Liver (tissue), 8 donors: ENCODE measurements at regions not wholly inside any gene's neighbourhood (a gene's known extent, or its start where the extent isn't known, plus 50 kb on each side); places are given as distances from the start of the nearest gene placed in this dataset.

Experiments
- DNase-seq: peaks from one replicate; pipeline ENCODE4 v3.0.0-alpha.2; 2017; ENCODE audit warnings: low spot score
- H3K27ac ChIP-seq, 2 donors: one replicate each; pipeline ENCODE4 v1.7.0; 2013; ENCODE audit warnings: inconsistent platforms in 2 of 2, low read length in 2 of 2, control low read depth in 1 of 2, low read depth in 1 of 2, mild to moderate bottlenecking in 1 of 2
- H3K27me3 ChIP-seq, 4 donors: one replicate each; pipeline versions ENCODE4 v1.6.1 to v1.7.0; 2013; ENCODE audit warnings: low read length in 3 of 4, inconsistent platforms in 1 of 4, mild to moderate bottlenecking in 1 of 4, moderate library complexity in 1 of 4; ENCODE audit not compliant: control insufficient read depth in 4 of 4, insufficient read depth in 4 of 4
- H3K36me3 ChIP-seq, 4 donors: one replicate each; pipeline versions ENCODE4 v1.6.1 to v1.7.0; 2013; ENCODE audit warnings: low read length in 3 of 4, mild to moderate bottlenecking in 3 of 4, low read depth in 1 of 4, moderate library complexity in 1 of 4; ENCODE audit not compliant: control insufficient read depth in 4 of 4, insufficient read depth in 3 of 4
- H3K4me1 ChIP-seq, 4 donors: one replicate each; pipeline versions ENCODE4 v1.6.1 to v1.7.0; 2013; ENCODE audit warnings: low read length in 3 of 4, mild to moderate bottlenecking in 3 of 4, moderate library complexity in 1 of 4; ENCODE audit not compliant: control insufficient read depth in 4 of 4, insufficient read depth in 4 of 4
- H3K4me3 ChIP-seq, 3 donors: one replicate each; pipeline versions ENCODE4 v1.6.1 to v1.7.0; 2013; ENCODE audit warnings: low read length in 3 of 3, control low read depth in 1 of 3, low read depth in 1 of 3, mild to moderate bottlenecking in 1 of 3
- H3K9ac ChIP-seq, 2 donors: one replicate each; pipeline ENCODE4 v1.7.0; 2013; ENCODE audit warnings: low read length in 2 of 2, mild to moderate bottlenecking in 2 of 2, moderate library complexity in 2 of 2, control low read depth in 1 of 2, low read depth in 1 of 2
- H3K9me3 ChIP-seq, 4 donors: one replicate each; pipeline versions ENCODE4 v1.6.1 to v1.7.0; 2013; ENCODE audit warnings: low read length in 3 of 4; ENCODE audit not compliant: control insufficient read depth in 4 of 4
- EGR1 ChIP-seq, 2 donors: IDR thresholded peaks; 2 replicates each; pipeline ENCODE4 v1.6.1; 2016 to 2018; ENCODE audit warnings: antibody characterized with exemption in 2 of 2, low read depth in 2 of 2
- FOXA1 ChIP-seq: IDR thresholded peaks from 2 replicates; pipeline ENCODE4 v1.6.1; 2016; ENCODE audit warnings: antibody characterized with exemption
- FOXA2 ChIP-seq: IDR thresholded peaks from 2 replicates; pipeline ENCODE4 v1.6.1; 2016; ENCODE audit warnings: antibody characterized with exemption
- GABPA ChIP-seq, 2 donors: IDR thresholded peaks in 1 of 2; conservative IDR thresholded peaks in 1 of 2; 2 replicates each; pipeline ENCODE4 v1.6.1; 2016; ENCODE audit warnings: antibody characterized with exemption in 2 of 2, mild to moderate bottlenecking in 1 of 2, moderate library complexity in 1 of 2
- HNF4A ChIP-seq, 2 donors: conservative IDR thresholded peaks; 2 replicates each; pipeline ENCODE4 v1.6.1; 2016; ENCODE audit warnings: antibody characterized with exemption in 2 of 2, mild to moderate bottlenecking in 2 of 2
- HNF4G ChIP-seq: IDR thresholded peaks from 2 replicates; pipeline ENCODE4 v1.6.1; 2016; ENCODE audit warnings: antibody characterized with exemption
- NR2F2 ChIP-seq: IDR thresholded peaks from 2 replicates; pipeline ENCODE4 v1.6.1; 2016; ENCODE audit warnings: antibody characterized with exemption
- RAD21 ChIP-seq, 2 donors: IDR thresholded peaks; 2 replicates each; pipeline ENCODE4 v1.6.1; 2016; ENCODE audit warnings: antibody characterized with exemption in 2 of 2, mild to moderate bottlenecking in 2 of 2
- RXRA ChIP-seq, 2 donors: IDR thresholded peaks; 2 replicates each; pipeline ENCODE4 v1.6.1; 2017 to 2018; ENCODE audit warnings: antibody characterized with exemption in 2 of 2, mild to moderate bottlenecking in 1 of 2
- SP1 ChIP-seq: IDR thresholded peaks from 2 replicates; pipeline ENCODE4 v1.6.1; 2018; ENCODE audit warnings: antibody characterized with exemption, mild to moderate bottlenecking
- YY1 ChIP-seq: IDR thresholded peaks from 2 replicates; pipeline ENCODE4 v1.6.1; 2016; ENCODE audit warnings: antibody characterized with exemption, mild to moderate bottlenecking
- WGBS: extraction: QIAGEN DNeasy Blood & Tissue Kit; methylation state at CpG from one replicate; pipeline ENCODE4 v1.1.7; 2013; 5-methylcytosine and 5-hydroxymethylcytosine counted together
- TF ChIP-seq, protein P1 (sequence below): IDR thresholded peaks from 2 replicates; pipeline ENCODE4 v1.6.1; 2016; ENCODE audit warnings: antibody characterized with exemption
- TF ChIP-seq, protein P2 (sequence below): IDR thresholded peaks from 2 replicates; pipeline ENCODE4 v1.6.1; 2016; ENCODE audit warnings: antibody characterized with exemption, mild to moderate bottlenecking
- TF ChIP-seq, protein P3 (sequence below): fragments of 150-350 bp; IDR thresholded peaks from 2 replicates; pipeline ENCODE4 v1.5.1; 2017; ENCODE audit warnings: improper control_type of control experiment, low read depth, low read length; ENCODE audit not compliant: missing input control
- TF ChIP-seq, protein P4 (sequence below): IDR thresholded peaks from 2 replicates; pipeline ENCODE4 v1.6.1; 2016; ENCODE audit warnings: antibody characterized with exemption
- donor health status: healthy.
- donor health status: healthy.
- donor health status: healthy.
- donor health status: healthy.
- donor health status: healthy.

DNA sequence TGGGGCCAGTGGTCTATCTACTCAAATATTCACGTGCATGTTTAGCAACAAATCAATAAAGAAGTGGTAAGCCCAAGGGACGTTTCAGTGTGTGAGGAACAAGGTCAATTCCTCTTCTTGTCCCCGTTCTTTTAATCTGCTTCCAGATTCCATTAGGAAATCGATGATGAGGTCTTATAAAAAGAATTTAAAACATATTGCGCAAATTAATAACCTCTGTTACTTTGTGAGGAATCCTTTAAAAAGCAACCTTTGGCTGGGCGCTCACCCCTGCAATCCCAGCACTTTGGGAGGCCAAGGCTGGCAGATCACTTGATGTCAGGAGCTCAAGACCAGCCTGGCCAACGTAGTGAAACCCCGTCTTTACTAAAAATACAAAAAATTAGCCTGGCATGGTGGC is 113.0 kb upstream of the TMPRSS2 start:
- TF ChIP-seq FOXA2 (no peak), SP1 (no peak), RAD21 (IDR thresholded peaks at IDR 0.05) (no peak), RXRA (IDR thresholded peaks at IDR 0.05) (no peak), EGR1 (IDR thresholded peaks at IDR 0.05; ENCODE audit: low read depth in 2 of 2) (no peak), HNF4A (conservative IDR thresholded peaks at IDR 0.05) (no peak), NR2F2 (no peak)
- TF ChIP-seq, protein P1, sequence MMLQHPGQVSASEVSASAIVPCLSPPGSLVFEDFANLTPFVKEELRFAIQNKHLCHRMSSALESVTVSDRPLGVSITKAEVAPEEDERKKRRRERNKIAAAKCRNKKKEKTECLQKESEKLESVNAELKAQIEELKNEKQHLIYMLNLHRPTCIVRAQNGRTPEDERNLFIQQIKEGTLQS = no peak
- TF ChIP-seq, protein P2, sequence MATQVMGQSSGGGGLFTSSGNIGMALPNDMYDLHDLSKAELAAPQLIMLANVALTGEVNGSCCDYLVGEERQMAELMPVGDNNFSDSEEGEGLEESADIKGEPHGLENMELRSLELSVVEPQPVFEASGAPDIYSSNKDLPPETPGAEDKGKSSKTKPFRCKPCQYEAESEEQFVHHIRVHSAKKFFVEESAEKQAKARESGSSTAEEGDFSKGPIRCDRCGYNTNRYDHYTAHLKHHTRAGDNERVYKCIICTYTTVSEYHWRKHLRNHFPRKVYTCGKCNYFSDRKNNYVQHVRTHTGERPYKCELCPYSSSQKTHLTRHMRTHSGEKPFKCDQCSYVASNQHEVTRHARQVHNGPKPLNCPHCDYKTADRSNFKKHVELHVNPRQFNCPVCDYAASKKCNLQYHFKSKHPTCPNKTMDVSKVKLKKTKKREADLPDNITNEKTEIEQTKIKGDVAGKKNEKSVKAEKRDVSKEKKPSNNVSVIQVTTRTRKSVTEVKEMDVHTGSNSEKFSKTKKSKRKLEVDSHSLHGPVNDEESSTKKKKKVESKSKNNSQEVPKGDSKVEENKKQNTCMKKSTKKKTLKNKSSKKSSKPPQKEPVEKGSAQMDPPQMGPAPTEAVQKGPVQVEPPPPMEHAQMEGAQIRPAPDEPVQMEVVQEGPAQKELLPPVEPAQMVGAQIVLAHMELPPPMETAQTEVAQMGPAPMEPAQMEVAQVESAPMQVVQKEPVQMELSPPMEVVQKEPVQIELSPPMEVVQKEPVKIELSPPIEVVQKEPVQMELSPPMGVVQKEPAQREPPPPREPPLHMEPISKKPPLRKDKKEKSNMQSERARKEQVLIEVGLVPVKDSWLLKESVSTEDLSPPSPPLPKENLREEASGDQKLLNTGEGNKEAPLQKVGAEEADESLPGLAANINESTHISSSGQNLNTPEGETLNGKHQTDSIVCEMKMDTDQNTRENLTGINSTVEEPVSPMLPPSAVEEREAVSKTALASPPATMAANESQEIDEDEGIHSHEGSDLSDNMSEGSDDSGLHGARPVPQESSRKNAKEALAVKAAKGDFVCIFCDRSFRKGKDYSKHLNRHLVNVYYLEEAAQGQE = no peak
- TF ChIP-seq, protein P3, sequence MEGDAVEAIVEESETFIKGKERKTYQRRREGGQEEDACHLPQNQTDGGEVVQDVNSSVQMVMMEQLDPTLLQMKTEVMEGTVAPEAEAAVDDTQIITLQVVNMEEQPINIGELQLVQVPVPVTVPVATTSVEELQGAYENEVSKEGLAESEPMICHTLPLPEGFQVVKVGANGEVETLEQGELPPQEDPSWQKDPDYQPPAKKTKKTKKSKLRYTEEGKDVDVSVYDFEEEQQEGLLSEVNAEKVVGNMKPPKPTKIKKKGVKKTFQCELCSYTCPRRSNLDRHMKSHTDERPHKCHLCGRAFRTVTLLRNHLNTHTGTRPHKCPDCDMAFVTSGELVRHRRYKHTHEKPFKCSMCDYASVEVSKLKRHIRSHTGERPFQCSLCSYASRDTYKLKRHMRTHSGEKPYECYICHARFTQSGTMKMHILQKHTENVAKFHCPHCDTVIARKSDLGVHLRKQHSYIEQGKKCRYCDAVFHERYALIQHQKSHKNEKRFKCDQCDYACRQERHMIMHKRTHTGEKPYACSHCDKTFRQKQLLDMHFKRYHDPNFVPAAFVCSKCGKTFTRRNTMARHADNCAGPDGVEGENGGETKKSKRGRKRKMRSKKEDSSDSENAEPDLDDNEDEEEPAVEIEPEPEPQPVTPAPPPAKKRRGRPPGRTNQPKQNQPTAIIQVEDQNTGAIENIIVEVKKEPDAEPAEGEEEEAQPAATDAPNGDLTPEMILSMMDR = no peak
- TF ChIP-seq, protein P4, sequence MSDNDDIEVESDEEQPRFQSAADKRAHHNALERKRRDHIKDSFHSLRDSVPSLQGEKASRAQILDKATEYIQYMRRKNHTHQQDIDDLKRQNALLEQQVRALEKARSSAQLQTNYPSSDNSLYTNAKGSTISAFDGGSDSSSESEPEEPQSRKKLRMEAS = no peak
- H3K9ac ChIP-seq = no peak overlapping the region
- no peaks in the 10 kb centered on the region for H3K36me3 ChIP-seq
- no peaks in the 10 kb centered on the region for H3K27me3 ChIP-seq
- WGBS = 65% methylated on average over 8 of the region's 8 CpGs
- H3K4me3 ChIP-seq = no peak overlapping the region
- H3K4me1 ChIP-seq = no peaks in the 10 kb centered on the region
- no peak overlapping the region for H3K27ac ChIP-seq
- no peak for DNase-seq
- no peaks in the 10 kb centered on the region for H3K9me3 ChIP-seq

DNA sequence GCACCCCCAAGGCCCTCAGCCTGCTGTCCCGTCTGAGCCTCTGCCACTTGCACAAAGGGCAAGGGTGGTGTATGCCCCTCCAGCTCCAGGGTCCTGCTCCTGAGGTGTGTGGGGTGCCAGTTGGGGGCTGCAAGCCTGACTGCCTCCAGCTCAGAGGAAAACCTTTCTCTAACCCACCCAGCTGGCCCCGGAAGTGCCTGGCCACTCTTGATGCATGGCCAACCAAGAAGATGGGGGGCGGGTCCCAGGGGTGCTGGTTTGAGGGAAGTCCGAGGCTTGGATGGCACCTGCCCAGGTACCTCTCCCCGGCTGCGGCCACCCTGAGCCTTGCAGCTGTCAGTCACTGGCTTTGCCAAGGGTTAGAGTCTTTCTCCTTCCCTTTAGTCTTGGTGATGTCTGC is 112.6 kb upstream of the TMPRSS2 start:
- WGBS = 84% methylated on average over 6 of the region's 6 CpGs
- H3K27me3 ChIP-seq = no peaks in the 10 kb centered on the region
- H3K4me1 ChIP-seq = no peaks in the 10 kb centered on the region
- no peaks in the 10 kb centered on the region for H3K36me3 ChIP-seq
- H3K9ac ChIP-seq = no peak overlapping the region
- H3K4me3 ChIP-seq = no peak overlapping the region
- DNase-seq = no peak
- H3K27ac ChIP-seq = no peak overlapping the region
- no peak for TF ChIP-seq YY1
- TF ChIP-seq EGR1 (IDR thresholded peaks at IDR 0.05; ENCODE audit: low read depth in 2 of 2) = no peak
- TF ChIP-seq, protein P2 = no peak
- no peak for TF ChIP-seq HNF4G
- no peak for TF ChIP-seq GABPA (IDR thresholded peaks at IDR 0.05 in 1 of 2, conservative IDR thresholded peaks at IDR 0.05 in 1 of 2)
- TF ChIP-seq FOXA1 = no peak
- TF ChIP-seq, protein P4 = no peak
- TF ChIP-seq RAD21 (IDR thresholded peaks at IDR 0.05) = no peak
- TF ChIP-seq NR2F2 = no peak
- no peaks in the 10 kb centered on the region for H3K9me3 ChIP-seq
